GM20000 (cell line): ENCODE measurements at regions not wholly inside any gene's neighbourhood (a gene's known extent, or its start where the extent isn't known, plus 50 kb on each side); places are given as distances from the start of the nearest gene placed in this dataset.

Source experiments
- DNase-seq: peaks from one replicate; pipeline ENCODE4 v3.0.0; 2012; ENCODE audit warnings: low spot score
- CTCF ChIP-seq: IDR thresholded peaks from 2 replicates; pipeline ENCODE4 v1.5.1; 2012; ENCODE audit warnings: mild to moderate bottlenecking, control low read depth; ENCODE audit errors: extremely low read depth, missing control alignments

- DNase-seq = no peak
These were observed 584.5 kb upstream of the NR3C2 start for GRCh38 chr4:149026696-149027095.

GRCh38 chr4:149017002-149017734 lies 575.0 kb upstream of the NR3C2 start:
- TF ChIP-seq CTCF = no peak
- no peak for DNase-seq

More at GRCh38 chr4:149026696-149027095, 584.5 kb upstream of the NR3C2 start:
- TF ChIP-seq CTCF = no peak

GRCh38 chr4:149009223-149009622 lies 567.0 kb upstream of the NR3C2 start:
- DNase-seq = no peak
- no peak for TF ChIP-seq CTCF

GRCh38 chr4:149008415-149009025 lies 566.3 kb upstream of the NR3C2 start:
- DNase-seq = no peak
- TF ChIP-seq CTCF = no peak

GRCh38 chr4:149005191-149005590 lies 563.0 kb upstream of the NR3C2 start:
- DNase-seq = no peak
- TF ChIP-seq CTCF = no peak

- DNase-seq = no peak
- no peak for TF ChIP-seq CTCF
These were observed 557.7 kb upstream of the NR3C2 start for GRCh38 chr4:148999924-149000323.

- no peak for TF ChIP-seq CTCF
- DNase-seq = no peak
These were observed 556.5 kb upstream of the NR3C2 start for GRCh38 chr4:148998719-148999118.
